ENCODE measurements at regions not wholly inside any gene's neighbourhood (a gene's known extent, or its start where the extent isn't known, plus 50 kb on each side); places are given as distances from the start of the nearest gene placed in this dataset.

DNA sequence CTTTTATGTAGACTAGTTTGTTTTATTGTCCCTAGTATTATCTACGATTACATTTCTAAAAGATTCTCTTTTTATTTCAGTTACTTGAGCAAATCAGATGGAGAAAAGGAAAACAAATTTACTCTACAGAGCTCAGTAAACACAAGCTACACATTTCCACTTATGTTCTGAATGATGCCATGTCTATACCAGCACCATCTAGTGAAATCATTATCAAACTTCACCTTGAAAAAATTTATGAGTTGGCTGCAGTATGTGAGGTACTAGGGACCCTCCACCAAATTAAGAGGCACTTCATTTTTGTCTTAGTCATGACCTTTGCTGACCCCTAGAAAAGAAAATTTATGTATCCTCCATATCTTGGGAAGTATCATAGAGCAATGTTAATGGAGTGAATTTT lies 827.4 kb downstream of the SI start:
- no peak for DNase-seq
- H3K27me3 Mint-ChIP-seq (ENCODE audit: unreplicated experiment): no peaks in the 10 kb centered on the region
- intact Hi-C loops (cut with micrococcal nuclease; ENCODE audit: unreplicated experiment): no loop called here
- TF ChIP-seq, protein P1, sequence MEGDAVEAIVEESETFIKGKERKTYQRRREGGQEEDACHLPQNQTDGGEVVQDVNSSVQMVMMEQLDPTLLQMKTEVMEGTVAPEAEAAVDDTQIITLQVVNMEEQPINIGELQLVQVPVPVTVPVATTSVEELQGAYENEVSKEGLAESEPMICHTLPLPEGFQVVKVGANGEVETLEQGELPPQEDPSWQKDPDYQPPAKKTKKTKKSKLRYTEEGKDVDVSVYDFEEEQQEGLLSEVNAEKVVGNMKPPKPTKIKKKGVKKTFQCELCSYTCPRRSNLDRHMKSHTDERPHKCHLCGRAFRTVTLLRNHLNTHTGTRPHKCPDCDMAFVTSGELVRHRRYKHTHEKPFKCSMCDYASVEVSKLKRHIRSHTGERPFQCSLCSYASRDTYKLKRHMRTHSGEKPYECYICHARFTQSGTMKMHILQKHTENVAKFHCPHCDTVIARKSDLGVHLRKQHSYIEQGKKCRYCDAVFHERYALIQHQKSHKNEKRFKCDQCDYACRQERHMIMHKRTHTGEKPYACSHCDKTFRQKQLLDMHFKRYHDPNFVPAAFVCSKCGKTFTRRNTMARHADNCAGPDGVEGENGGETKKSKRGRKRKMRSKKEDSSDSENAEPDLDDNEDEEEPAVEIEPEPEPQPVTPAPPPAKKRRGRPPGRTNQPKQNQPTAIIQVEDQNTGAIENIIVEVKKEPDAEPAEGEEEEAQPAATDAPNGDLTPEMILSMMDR (IDR thresholded peaks at IDR 0.05; ENCODE audit: unreplicated experiment): no peak
- BruUV-seq (replicated peaks): no TSS peak
- H3K4me1 Mint-ChIP-seq (ENCODE audit: low read depth, unreplicated experiment): no peaks in the 10 kb centered on the region
- CTCF ChIA-PET: interaction anchor here (0.6 kb wide), 1 partner anchor 243 kb away, joined by 3 read pairs; no protein-coding TSS in a partner anchor
- no peak overlapping the region for H3K4me3 Mint-ChIP-seq (ENCODE audit: low read depth, unreplicated experiment)
- no peak overlapping the region for H3K27ac Mint-ChIP-seq (ENCODE audit: unreplicated experiment)
- H3K36me3 Mint-ChIP-seq (ENCODE audit: insufficient read depth, unreplicated experiment): no peaks in the 10 kb centered on the region
- H3K9me3 Mint-ChIP-seq (ENCODE audit: low read depth, unreplicated experiment): no peaks in the 10 kb centered on the region

DNA sequence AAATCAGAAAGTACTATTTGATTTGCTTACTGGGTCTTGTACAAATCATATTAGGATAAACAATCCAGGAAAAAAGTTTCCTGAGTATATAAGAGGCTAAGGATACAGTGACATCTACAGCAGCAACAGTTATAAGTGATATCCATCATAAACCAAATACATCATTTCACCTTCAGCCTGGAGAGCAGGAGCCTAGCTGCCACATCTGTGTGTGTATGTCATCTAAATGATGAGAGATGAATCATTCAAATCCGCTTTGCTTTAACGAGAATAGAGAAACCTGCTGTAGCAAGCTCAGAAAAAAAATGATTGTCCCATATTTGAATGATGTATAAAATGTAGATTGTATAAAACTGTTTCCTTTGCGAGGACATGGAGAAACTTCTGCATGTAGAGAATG lies 841.4 kb downstream of the SI start:
- Mint-ChIP-seq H3K9me3 (ENCODE audit: low read depth, unreplicated experiment) (no peaks in the 10 kb centered on the region), H3K36me3 (ENCODE audit: insufficient read depth, unreplicated experiment) (no peaks in the 10 kb centered on the region), H3K4me3 (ENCODE audit: low read depth, unreplicated experiment) (no peak overlapping the region), H3K27me3 (ENCODE audit: unreplicated experiment) (no peaks in the 10 kb centered on the region), H3K4me1 (ENCODE audit: low read depth, unreplicated experiment) (no peaks in the 10 kb centered on the region), H3K27ac (ENCODE audit: unreplicated experiment) (no peak overlapping the region)
- CTCF ChIA-PET: no interaction called here
- TF ChIP-seq, protein P1 (IDR thresholded peaks at IDR 0.05; ENCODE audit: unreplicated experiment): no peak
- DNase-seq: no peak
- no TSS peak for BruUV-seq (replicated peaks)
- intact Hi-C loops (cut with micrococcal nuclease; ENCODE audit: unreplicated experiment): no loop called here

DNA sequence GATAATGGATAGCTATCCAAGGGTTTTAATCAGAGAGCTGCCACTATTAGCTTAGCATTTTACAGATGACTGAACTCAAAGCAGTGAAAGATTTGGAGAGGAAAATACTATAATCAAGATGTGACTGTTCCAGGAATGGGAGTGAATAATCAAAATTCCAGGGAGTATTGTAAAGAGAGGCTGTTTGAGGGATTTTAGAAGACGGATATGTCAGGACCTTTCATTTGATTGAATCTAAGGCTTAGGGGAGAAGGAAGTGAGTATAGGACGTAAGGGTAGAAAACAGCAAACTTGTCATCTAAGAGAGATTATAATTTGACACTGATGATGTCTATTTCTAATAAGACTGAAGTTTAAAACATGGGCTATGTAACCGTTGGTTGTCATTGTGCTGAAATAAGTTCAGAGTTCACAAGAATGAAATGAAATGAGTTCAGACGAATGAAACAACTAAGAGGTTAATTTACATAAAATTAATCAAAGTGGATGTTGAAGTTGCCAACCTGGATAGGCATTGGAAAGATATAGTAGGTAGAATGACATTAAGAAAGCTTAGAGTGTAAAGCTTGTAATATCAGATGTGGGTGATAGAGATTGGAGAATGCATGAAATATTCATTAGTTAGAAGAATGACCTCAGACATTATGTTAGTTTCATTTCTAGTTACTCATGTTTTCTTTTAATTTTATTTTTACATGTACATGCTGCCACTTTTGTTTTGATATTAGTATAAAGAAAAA lies 842.8 kb downstream of the SI start:
- Mint-ChIP-seq H3K9me3 (ENCODE audit: low read depth, unreplicated experiment) (no peaks in the 10 kb centered on the region), H3K36me3 (ENCODE audit: insufficient read depth, unreplicated experiment) (no peaks in the 10 kb centered on the region), H3K27me3 (ENCODE audit: unreplicated experiment) (no peaks in the 10 kb centered on the region), H3K4me1 (ENCODE audit: low read depth, unreplicated experiment) (no peaks in the 10 kb centered on the region), H3K27ac (ENCODE audit: unreplicated experiment) (no peak overlapping the region), H3K4me3 (ENCODE audit: low read depth, unreplicated experiment) (no peak overlapping the region)
- DNase-seq: no peak
- TF ChIP-seq, protein P1 (IDR thresholded peaks at IDR 0.05; ENCODE audit: unreplicated experiment): no peak
- BruUV-seq (replicated peaks): no TSS peak
- CTCF ChIA-PET: no interaction called here
- intact Hi-C loops (cut with micrococcal nuclease; ENCODE audit: unreplicated experiment): no loop called here

DNA sequence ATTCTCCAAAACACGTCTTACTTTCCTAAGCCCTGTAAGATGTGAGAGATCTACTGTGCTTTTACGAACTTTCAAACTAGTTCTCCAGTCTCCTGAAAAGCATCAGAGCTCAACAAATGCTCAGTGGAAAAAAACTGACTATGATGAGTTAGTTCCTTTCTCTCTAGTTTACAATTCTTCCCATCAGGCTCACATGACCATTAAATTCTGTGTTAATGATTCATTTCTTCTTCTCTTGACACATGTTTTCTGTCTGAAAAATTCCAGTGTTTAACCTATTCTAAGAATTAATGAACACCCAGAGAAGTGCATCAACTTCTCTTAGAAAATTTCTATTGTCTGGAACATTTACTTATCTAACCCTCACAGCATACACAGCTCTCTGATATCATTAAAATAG lies 844.3 kb downstream of the SI start:
- Mint-ChIP-seq H3K4me3 (ENCODE audit: low read depth, unreplicated experiment) (no peak overlapping the region), H3K4me1 (ENCODE audit: low read depth, unreplicated experiment) (no peaks in the 10 kb centered on the region), H3K27ac (ENCODE audit: unreplicated experiment) (no peak overlapping the region), H3K9me3 (ENCODE audit: low read depth, unreplicated experiment) (no peaks in the 10 kb centered on the region), H3K27me3 (ENCODE audit: unreplicated experiment) (no peaks in the 10 kb centered on the region), H3K36me3 (ENCODE audit: insufficient read depth, unreplicated experiment) (no peaks in the 10 kb centered on the region)
- intact Hi-C loops (cut with micrococcal nuclease; ENCODE audit: unreplicated experiment): no loop called here
- no peak for DNase-seq
- CTCF ChIA-PET: no interaction called here
- no TSS peak for BruUV-seq (replicated peaks)
- TF ChIP-seq, protein P1 (IDR thresholded peaks at IDR 0.05; ENCODE audit: unreplicated experiment): no peak

Measured in Calu3 (cell line).